Ecto neural progenitor cell (in vitro differentiated cells): ENCODE measurements at regions not wholly inside any gene's neighbourhood (a gene's known extent, or its start where the extent isn't known, plus 50 kb on each side); places are given as distances from the start of the nearest gene placed in this dataset.
"Not testable (repeated sequence)": the region's sequence is repeated elsewhere in the genome, so short reads cannot be mapped to it uniquely, and the experiment has no call there.

Experiments used
- DNase-seq: peaks from one replicate; pipeline ENCODE4 v3.0.0-alpha.2; 2018; ENCODE audit warnings: low spot score

- not testable (repeated sequence) for DNase-seq
Observed at GRCh38 chr19:56980326-56980725, 139.5 kb upstream of the USP29 start.

DNA sequence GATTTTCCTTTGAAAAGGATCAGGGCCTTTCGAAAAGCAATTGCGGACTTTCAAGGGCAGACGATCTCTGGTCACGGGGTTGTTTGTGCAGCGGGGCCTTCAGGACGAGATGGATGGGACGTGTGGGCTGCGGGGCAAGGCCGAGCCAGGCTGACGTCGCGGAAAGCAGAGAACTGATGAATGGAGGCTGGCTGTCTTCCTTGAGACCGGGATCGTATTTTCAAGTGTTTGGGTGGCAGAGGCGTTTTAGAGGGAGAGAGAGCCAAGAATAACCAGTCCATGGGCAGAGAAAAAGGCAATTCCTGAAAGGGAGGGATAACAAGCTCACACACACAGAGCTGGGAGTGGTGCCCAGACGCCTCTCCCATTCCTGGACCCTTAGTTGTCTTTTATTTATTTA is 138.9 kb upstream of the USP29 start:
- no peak for DNase-seq

DNA sequence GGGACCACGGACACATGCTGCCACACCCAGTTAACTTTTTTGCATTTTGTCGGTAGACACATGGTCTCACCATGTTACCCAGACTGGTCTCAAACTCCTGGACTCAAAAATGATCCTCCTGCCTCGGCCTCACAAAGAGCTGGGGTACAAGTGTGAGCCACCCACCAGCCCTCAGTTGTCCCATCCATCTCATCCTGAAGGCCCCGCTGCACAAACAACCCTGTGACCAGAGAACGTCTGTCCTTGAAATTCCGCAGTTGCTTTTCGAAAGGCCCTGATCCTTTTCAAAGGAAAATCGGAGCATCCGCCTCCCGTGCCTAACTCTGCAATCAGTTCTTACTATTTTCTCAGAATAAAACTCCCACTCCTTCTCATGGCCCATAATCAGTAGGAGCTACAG is 138.3 kb upstream of the USP29 start:
- not testable (repeated sequence) for DNase-seq

DNA sequence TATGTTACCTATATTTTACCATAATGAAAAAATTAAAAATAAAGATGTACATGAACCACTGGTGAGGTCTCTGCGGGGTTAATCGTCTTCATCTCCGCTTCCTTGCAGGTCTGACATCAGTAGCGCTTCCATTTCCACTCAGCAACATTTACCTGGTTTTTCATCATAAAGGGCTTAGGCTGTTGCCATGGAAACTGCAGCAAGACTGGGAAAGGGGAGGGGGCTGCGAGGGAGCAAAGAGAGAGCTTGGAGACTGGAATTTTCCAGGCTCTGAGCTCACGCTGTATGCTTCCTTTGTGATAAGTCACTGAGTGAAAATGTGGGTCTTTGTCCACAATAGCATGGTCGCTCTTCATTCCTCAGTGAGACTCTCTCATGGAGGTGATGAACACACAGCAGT is 136.6 kb upstream of the USP29 start:
- no peak for DNase-seq

DNA sequence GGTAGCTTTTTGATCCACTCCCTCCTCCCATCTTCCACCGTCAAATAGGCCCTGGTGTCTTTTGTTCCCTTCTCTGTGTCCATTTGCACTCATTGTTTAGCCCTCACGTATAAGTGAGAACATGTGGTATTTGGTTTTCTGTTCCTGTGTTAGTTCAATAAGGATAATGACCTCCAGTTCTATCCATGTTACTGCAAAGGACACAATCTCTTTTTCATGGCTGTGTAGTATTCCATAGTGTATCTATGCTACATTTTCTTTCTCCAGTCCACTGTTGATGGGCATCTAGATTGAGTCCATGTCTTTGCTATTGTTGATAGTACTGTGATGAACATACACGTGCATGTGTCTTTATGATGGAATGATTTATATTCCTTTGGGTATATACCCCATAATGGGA is 136.0 kb upstream of the USP29 start:
- DNase-seq, result no peak

DNA sequence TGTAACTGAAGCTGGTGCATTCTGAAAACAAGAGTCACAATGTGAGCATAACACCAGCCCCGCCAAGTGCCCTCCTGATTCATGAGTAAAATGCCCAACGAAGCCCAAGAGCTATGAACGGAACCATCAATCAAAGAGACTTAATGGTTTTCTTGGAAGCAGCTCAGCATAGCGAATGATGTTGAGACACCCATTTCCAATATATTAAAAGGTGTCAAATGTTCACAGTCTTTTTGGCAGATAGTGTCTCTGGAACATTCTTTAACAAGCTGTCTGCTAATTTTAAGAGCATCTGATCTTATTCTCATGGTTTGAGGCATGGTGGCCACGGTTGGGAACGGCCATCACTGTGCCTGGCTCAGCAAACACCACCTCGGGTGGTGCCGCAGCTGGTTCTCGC is 133.4 kb upstream of the USP29 start:
- DNase-seq, result no peak

DNA sequence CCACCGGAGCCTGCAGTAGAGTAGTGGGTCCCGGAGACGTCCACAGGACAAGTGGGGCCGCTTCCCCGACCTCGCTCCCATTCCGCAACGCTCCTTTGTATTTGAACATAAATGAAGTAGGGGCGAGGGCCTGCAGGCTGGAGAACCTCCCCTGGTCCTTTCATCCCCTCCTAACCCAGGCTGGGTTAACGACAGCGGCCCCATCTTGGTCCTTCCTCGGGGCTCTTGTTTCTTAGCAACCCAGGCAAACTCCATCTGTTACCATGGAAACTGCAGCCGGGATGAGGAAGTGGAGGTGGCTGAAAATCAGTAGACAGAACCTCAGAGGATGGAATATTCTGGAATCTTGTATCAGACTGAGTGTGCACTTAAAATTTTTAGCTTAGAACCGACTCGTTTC is 132.6 kb upstream of the USP29 start:
- no peak for DNase-seq

DNA sequence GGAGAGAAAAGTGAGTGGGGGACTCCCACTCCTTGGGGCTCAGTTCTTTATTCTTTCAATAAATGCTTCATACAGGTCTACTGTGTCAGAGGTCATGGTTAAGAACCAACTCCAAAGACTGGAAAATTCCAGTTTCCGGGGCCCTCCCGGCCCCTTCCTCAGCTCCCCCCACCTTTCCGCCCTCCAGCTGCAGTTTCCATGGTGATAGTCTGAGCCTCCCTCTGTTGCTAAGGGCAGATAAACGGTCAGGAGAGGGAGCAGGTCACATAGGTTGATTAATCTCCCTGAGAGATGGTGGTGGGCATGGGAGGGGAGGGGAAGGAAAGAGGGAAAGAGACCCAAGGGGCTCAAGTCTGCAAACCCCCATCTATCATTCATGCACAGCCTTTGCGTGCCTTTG is 131.5 kb upstream of the USP29 start:
- no peak for DNase-seq

DNA sequence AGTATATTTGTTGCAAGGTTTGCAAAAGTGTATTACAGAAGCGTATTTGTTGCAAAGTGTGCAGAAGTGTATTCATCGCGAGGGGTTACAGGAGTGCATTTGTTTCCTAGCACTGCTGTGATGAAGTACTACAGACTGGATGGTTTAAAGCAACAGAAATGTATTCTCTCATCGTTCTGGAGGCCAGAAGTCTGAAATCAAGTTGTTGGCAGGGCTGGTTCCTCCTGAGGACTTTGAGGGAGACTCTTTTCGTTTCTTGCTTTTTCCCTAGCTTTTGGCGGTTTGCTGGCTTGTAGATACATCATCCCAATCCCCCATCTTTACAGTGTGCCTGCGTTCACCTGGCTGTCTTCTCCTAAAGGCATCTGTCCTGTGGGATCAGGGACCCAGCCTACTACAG is 127.9 kb upstream of the USP29 start:
- no peak for DNase-seq

DNA sequence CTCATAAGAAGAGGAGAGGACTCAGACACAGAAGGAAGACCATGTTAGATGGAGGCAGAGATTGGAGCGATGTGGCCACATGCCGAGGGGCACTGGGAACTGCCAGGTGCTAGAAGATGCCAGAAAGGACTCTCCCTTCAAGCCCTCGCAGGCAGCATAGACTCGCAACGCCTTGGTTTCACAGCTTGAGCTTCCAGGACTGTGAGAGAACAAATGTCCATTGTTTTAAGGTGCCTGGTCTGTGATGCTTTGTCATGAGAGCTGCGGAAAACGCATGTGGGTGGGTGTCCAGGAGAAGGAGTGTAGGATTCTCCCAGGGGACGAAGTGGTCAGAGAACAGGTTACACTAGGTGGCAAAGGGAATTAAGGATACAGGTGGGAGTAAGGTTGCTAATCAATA is 125.9 kb upstream of the USP29 start:
- no peak for DNase-seq

GRCh38 chr19:56994251-56995017 is 125.4 kb upstream of the USP29 start:
- no peak for DNase-seq

- DNase-seq, result no peak
Observed at GRCh38 chr19:56995303-56995702, 124.5 kb upstream of the USP29 start.

DNA sequence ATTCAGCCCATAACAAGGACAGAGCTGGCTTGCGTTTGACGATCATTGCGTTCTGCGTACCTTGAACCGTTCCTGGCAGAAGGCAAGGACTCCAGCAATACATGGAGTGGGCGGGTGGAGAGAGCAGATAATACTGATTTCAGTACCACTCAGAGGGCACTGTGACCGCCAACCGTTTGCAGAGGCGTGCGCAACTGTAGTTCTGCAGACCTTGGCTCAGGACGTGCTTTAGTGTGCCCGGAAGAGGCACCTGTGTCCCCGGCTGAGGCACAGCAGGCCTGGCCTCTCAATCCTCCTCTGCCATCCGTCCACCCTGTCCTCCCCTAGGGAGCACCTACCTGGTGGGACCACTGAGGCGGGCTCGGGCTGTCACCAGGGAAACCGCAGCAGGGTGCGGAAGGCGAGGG is 117.6 kb upstream of the USP29 start:
- no peak for DNase-seq

DNA sequence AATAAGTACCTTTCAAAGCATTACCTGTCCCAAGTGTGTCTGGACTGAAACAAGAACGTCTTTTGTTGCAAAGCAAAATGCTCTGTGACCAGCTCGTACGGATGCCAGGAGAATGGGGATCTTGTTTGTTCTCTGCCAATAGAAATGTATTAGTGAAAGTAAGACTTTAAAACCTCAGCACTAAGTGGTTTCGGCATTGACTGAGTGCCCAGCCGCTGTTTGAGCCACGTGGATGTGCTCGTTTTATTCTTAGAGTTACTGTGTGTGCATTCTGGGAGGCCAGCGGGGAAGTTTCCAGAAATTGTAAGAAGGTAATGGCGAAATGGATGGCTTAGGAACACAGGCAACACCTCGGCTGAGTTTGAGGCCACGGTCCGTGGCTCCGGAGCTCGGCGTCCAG is 117.1 kb upstream of the USP29 start:
- DNase-seq, result no peak

DNA sequence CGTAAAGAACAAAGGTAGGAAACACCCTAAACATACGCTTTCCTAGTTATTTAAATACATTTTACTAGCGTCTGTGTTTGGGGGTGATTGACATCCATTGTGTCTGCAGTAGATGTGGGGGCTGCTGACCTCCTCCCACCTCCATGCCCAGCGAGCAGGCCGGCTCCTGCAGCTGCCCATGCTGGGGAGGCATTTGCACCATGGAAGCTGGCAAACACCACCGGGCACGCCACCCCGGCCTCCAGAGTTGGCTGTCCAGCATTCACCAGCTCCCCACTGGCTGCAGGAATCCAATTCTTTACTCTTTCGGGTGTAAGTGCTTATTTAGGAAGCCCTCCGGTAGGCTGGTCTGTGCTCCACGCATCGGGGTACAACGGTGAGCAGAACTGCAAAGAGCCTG is 115.4 kb upstream of the USP29 start:
- no peak for DNase-seq

DNA sequence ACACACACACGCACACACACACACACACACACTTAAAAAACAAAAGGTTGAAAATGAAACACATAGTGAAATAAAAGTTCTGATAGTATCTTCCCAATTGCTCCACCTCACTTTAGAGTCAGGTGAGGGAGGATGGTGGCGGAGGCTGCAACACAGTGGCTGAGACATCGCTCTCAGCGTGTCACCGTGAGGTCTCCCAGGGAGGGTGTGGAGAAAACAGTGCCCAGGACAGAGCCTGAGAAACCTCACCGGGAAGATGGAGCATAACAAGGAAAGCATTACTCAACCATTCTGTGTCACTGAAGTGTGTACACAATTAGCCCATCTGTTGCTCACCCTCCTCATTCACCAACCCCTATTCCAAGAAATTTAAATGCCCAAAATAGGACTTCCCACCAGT is 111.4 kb upstream of the USP29 start:
- DNase-seq, result no peak

GRCh38 chr19:57010541-57010940 is 109.2 kb upstream of the USP29 start:
- no peak for DNase-seq

- no peak for DNase-seq
Observed at GRCh38 chr19:57016076-57016475, 103.7 kb upstream of the USP29 start.

DNA sequence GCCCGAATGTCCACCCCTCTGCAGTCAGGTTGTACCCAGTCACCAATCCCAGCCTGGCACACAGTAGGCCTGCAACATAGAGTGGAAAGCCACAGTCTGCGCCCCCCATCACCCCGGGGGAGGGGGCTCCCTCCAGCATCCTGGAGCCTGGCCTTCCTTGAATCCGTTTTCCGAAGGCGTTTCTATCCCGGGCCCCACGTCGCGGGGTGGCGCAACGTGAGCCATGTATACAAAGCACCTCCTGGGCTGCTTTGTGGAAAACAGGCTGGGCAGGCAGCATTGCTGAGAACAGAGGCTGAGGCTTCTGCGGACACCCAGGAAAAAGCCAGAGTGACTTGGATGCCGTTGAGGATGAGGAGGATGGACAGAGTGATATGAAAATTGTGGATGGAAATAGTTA is 103.3 kb upstream of the USP29 start:
- no peak for DNase-seq

DNA sequence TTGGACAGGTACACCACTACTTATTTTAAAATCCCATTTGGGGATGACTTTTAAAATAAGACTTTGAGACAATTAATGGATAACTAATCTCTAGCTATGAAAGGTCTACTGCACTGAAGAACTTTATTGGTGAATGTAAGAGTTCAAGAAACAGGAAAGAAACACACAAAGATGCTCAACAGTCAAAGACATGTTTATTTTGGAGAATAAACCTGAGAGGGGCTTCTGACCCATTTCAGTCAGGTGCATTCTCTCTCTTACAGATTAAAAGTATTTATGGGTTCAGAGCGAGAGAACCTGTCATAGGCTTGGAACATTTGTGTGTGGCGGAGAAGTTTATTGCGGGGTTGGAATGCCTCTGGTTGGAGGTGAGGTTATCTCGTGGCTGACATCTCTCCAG is 94.3 kb upstream of the USP29 start:
- no peak for DNase-seq

DNA sequence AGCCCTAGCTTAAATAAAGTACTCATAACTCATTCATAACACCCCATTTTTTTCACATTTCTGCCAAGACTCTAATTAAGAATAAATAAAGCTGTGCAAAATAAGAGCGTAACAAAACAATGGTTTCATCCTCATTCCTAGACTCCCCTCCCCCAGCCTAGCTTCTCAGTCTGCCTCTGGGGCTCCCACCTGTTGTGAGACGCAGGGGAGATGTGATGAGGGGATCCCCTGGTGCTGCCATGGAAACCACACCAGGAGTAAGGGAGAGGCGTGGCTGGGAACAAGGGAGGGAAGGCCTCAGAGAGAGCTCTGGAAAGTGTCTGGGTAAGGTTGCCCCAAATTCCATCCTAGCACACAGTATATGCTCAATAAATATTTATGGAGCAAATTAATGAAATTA is 93.3 kb upstream of the USP29 start:
- no peak for DNase-seq

- no peak for DNase-seq
Observed at GRCh38 chr19:57027360-57027759, 92.4 kb upstream of the USP29 start.

- no peak for DNase-seq
Observed at GRCh38 chr19:57028804-57029525, 90.8 kb upstream of the USP29 start.

GRCh38 chr19:57031106-57031505 is 88.7 kb upstream of the USP29 start:
- DNase-seq, result no peak
